ENCODE measurements at regions not wholly inside any gene's neighbourhood (a gene's known extent, or its start where the extent isn't known, plus 50 kb on each side); places are given as distances from the start of the nearest gene placed in this dataset.

DNA sequence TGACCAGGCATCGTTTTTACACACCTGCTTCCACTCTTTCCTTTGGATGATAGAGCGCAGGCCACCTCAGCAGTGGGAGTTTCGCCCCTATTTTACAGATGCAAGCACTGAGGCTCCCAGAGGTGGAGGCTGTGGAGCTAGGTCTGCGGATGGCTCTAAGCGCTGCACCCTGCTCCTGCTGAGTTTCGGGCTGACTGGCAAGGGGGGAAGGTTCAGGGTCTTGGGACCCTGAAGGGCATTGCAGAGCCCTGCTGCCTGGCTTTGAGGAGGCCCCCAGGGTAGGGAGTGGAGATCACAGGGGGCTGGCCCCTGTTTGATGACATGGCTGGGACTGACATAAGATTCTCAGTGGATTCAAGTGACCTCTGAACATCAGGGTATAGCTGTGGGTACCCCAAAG is 62.8 kb upstream of the NKX1-1 start (continued):
- TF ChIP-seq, protein P1, sequence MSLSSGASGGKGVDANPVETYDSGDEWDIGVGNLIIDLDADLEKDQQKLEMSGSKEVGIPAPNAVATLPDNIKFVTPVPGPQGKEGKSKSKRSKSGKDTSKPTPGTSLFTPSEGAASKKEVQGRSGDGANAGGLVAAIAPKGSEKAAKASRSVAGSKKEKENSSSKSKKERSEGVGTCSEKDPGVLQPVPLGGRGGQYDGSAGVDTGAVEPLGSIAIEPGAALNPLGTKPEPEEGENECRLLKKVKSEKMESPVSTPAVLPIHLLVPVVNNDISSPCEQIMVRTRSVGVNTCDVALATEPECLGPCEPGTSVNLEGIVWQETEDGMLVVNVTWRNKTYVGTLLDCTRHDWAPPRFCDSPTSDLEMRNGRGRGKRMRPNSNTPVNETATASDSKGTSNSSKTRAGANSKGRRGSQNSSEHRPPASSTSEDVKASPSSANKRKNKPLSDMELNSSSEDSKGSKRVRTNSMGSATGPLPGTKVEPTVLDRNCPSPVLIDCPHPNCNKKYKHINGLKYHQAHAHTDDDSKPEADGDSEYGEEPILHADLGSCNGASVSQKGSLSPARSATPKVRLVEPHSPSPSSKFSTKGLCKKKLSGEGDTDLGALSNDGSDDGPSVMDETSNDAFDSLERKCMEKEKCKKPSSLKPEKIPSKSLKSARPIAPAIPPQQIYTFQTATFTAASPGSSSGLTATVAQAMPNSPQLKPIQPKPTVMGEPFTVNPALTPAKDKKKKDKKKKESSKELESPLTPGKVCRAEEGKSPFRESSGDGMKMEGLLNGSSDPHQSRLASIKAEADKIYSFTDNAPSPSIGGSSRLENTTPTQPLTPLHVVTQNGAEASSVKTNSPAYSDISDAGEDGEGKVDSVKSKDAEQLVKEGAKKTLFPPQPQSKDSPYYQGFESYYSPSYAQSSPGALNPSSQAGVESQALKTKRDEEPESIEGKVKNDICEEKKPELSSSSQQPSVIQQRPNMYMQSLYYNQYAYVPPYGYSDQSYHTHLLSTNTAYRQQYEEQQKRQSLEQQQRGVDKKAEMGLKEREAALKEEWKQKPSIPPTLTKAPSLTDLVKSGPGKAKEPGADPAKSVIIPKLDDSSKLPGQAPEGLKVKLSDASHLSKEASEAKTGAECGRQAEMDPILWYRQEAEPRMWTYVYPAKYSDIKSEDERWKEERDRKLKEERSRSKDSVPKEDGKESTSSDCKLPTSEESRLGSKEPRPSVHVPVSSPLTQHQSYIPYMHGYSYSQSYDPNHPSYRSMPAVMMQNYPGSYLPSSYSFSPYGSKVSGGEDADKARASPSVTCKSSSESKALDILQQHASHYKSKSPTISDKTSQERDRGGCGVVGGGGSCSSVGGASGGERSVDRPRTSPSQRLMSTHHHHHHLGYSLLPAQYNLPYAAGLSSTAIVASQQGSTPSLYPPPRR (CRISPR knock-in tag; IDR thresholded peaks at IDR 0.05; ENCODE audit: borderline replicate concordance) = no peak

DNA sequence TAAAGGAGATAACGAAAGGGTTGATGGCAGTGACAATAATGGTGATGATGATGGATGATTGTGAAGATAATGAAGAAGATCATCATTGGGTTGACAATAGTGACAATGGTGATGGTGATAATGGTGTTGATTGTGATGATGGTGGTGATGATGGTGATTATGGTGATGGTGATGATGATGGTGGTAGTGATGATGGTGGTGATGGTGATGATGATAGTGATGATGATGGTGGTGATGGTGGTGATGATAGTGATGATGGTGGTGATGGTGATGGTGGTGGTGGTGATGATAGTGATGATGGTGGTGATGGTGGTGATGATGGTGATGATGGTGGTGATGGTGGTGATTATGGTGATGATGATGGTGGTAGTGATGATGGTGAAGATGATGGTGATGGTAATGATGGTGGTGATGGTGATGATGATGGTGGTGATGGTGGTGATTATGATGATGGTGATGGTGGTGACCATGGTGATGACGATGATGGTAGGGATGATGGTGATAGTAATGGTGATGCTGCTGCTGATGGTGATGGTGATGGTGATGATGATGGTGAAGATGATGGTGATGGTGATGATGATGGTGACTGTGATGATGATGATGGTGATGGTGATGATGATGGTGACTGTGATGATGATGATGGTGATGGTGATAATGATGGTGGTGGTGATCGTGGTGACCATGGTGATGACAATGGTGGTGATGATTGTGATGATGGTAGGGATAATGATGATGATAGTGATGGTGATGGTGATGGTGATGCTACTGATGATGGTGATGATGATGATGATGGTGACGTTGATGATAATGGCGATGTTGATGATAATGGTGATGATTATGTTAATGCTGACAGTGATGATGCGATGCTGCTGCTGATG is 61.6 kb upstream of the NKX1-1 start:
- in situ Hi-C loops (cut with MboI) (no loop called here), intact Hi-C loops (cut with micrococcal nuclease) (no loop called here)
- ChIA-PET CTCF (ENCODE audit: low intra/inter-chr PET ratio) (no interaction called here), POLR2A (no interaction called here)
- H3K9ac ChIP-seq (ENCODE audit: insufficient read depth in 1 of 2, low read depth in 2 of 2, low read length in 2 of 2) = no peak overlapping the region
- BruUV-seq (replicated peaks) = no TSS peak
- FAIRE-seq (no peak), ATAC-seq (no peak), DNase-seq (ENCODE audit: extremely low read depth in 1 of 4, low spot score in 3 of 4) (no peak)
- no peaks in the 10 kb centered on the region for H3K36me3 ChIP-seq (ENCODE audit: control insufficient read depth, insufficient read depth, low read length)
- no peaks in the 10 kb centered on the region; the same call in 1 of the 2 replicates for H3K9me3 ChIP-seq (replicated peaks; ENCODE audit: control insufficient read depth, insufficient read depth, low read depth, low read length)
- H3K9me1 ChIP-seq (ENCODE audit: control insufficient read depth, insufficient read depth, low read length) = no peaks in the 10 kb centered on the region
- no peak overlapping the region for H3K4me2 ChIP-seq (ENCODE audit: insufficient read depth, low read length)
- WGBS (ENCODE audit: insufficient coverage, low coverage, missing lambda C conversion rate) = 8% methylated on average over 6 of the region's 6 CpGs
- H2AFZ ChIP-seq (ENCODE audit: low read depth, low read length) = no peak overlapping the region
- peaks cover 17 to 41% of the 10 kb centered on the region in 2 experiments for H3K27me3 ChIP-seq (ENCODE audit: control insufficient read depth in 2 of 2, insufficient read depth in 2 of 2, low read length in 2 of 2)
- H4K20me1 ChIP-seq (replicated peaks; ENCODE audit: control insufficient read depth, insufficient read depth, low read length) = no peaks in the 10 kb centered on the region; the same call in 1 of the 2 replicates
- H3K4me1 ChIP-seq (replicated peaks in 1 of 2; ENCODE audit: control insufficient read depth in 2 of 2, insufficient read depth in 2 of 2, low read length in 2 of 2) = peaks cover 0 to 40% of the 10 kb centered on the region in 2 experiments; a peak in 2 of 5 replicates
- no peak overlapping the region for H3K27ac ChIP-seq (ENCODE audit: extremely low read depth, low read depth, low read length)
- H3K79me2 ChIP-seq (ENCODE audit: control insufficient read depth, insufficient read depth, low read length) = no peaks in the 10 kb centered on the region
- H3K4me3 ChIP-seq = no peak overlapping the region
- TF ChIP-seq ZNF224 (CRISPR knock-in tag; IDR thresholded peaks at IDR 0.05) (no peak), MTA2 (IDR thresholded peaks at IDR 0.05; ENCODE audit: low read depth) (no peak), POLR2AphosphoS5 (IDR thresholded peaks at IDR 0.05; ENCODE audit: control insufficient read depth, insufficient read depth, low read depth, low read length) (no peak), CEBPB (tag; IDR thresholded peaks at IDR 0.05) (no peak), CHD2 (IDR thresholded peaks at IDR 0.05; ENCODE audit: low read depth, low read length) (no peak), POLR2G (IDR thresholded peaks at IDR 0.05; ENCODE audit: low read depth, low read length) (no peak), WHSC1 (IDR thresholded peaks at IDR 0.05; ENCODE audit: low read length) (no peak), TSC22D4 (tag; IDR thresholded peaks at IDR 0.05) (no peak), L3MBTL2 (IDR thresholded peaks at IDR 0.05) (no peak), CTBP1 (IDR thresholded peaks at IDR 0.05; ENCODE audit: borderline replicate concordance) (peak; percentile 48), HNRNPL (IDR thresholded peaks at IDR 0.05; ENCODE audit: low read depth, low read length) (no peak), KDM1A (IDR thresholded peaks at IDR 0.05) (peak; percentile 4 to 34; a peak in 3 of 4 replicates), GABPA (tag; conservative IDR thresholded peaks at IDR 0.05; ENCODE audit: low read depth) (no peak)
- TF ChIP-seq, protein P2, sequence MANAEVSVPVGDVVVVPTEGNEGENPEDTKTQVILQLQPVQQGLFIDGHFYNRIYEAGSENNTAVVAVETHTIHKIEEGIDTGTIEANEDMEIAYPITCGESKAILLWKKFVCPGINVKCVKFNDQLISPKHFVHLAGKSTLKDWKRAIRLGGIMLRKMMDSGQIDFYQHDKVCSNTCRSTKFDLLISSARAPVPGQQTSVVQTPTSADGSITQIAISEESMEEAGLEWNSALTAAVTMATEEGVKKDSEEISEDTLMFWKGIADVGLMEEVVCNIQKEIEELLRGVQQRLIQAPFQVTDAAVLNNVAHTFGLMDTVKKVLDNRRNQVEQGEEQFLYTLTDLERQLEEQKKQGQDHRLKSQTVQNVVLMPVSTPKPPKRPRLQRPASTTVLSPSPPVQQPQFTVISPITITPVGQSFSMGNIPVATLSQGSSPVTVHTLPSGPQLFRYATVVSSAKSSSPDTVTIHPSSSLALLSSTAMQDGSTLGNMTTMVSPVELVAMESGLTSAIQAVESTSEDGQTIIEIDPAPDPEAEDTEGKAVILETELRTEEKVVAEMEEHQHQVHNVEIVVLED (CRISPR knock-in tag; IDR thresholded peaks at IDR 0.05) = no peak

All from K562 (cell line).